ENCODE measurements at regions not wholly inside any gene's neighbourhood (a gene's known extent, or its start where the extent isn't known, plus 50 kb on each side); places are given as distances from the start of the nearest gene placed in this dataset.
A peak's percentile ranks its signal among the peaks of the same experiment; 100 is the strongest.

DNA sequence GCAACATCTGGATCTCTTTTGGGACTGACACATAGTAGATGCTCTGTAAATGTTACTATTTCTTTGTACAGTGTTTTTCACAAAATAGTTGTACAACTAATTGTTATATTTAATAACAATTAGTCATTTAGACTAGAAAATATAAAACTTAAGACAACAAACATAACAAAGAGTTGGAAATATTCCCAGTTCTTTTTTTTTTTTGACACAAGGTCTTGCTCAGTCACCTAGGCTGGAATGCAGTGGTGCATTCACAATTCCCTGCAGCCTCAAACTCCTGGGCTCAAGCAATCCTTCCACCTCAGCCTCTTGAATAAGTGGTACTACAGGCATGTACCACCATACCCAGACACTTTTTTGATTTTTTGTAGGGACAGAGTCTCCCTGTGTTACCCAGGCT is 105.8 kb downstream of the UTRN start:
- no peak overlapping the region for H3K27ac ChIP-seq (ENCODE audit: low read depth, low read length)
- H3K36me3 ChIP-seq (ENCODE audit: control insufficient read depth, insufficient read depth, low read length) = no peaks in the 10 kb centered on the region
- no peaks in the 10 kb centered on the region for H3K4me1 ChIP-seq (ENCODE audit: control insufficient read depth, insufficient read depth, low read length)
- no peaks in the 10 kb centered on the region for H3K27me3 ChIP-seq (ENCODE audit: control insufficient read depth, insufficient read depth, low read length)
- H3K4me3 ChIP-seq (ENCODE audit: low read depth, low read length) = no peak overlapping the region
- no peaks in the 10 kb centered on the region for H3K9me3 ChIP-seq (ENCODE audit: control insufficient read depth, insufficient read depth, low read length)
- no peak for DNase-seq (ENCODE audit: low read depth in 4 of 6, low spot score in 6 of 6)

DNA sequence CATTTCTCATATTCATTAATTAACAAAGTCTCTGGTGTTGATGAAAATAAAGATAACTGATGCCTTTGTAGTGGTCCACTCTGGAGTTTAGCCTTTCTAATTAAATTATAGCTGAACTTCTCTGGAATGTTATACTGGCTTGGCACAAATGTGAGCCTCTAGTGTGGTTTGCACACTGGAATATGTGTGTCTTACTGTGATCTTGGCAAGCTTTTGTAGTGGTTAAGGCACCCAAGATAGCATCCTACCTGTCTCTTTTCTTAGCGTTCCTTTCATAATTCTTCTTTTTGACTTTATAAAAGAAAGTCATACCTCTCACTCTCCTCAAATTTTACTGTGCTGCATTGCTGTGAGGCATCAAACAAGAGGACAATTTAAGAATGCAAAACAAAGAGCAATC is 107.4 kb downstream of the UTRN start:
- Histone ChIP-seq H3K9me3 (ENCODE audit: control insufficient read depth, insufficient read depth, low read length) (no peaks in the 10 kb centered on the region), H3K4me1 (ENCODE audit: control insufficient read depth, insufficient read depth, low read length) (no peaks in the 10 kb centered on the region), H3K4me3 (ENCODE audit: low read depth, low read length) (no peak overlapping the region), H3K27me3 (ENCODE audit: control insufficient read depth, insufficient read depth, low read length) (no peaks in the 10 kb centered on the region), H3K36me3 (ENCODE audit: control insufficient read depth, insufficient read depth, low read length) (no peaks in the 10 kb centered on the region), H3K27ac (ENCODE audit: low read depth, low read length) (no peak overlapping the region)
- WGBS (ENCODE audit: insufficient coverage) = 80% methylated on average over 1 of the region's 1 CpG
- no peak for DNase-seq (ENCODE audit: low read depth in 4 of 6, low spot score in 6 of 6)

DNA sequence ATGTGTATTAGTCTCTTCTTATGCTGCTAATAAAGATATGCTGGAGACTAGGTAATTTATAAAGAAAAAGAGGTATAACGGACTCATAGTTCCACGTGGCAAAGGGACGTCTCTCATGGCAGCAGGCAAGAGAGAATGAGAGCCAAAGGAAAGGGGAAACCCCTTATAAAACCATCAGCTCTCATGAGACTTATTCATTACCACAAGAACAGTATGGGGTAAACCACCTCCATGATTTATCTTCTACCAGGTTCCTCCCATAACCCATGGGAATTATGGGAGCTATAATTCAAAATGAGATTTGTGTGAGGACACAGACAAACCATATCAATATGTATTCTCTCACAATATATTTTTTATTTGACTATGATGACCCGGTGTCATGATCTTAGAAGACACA is 109.1 kb downstream of the UTRN start:
- no peak for DNase-seq (ENCODE audit: low read depth in 4 of 6, low spot score in 6 of 6)
- H3K4me1 ChIP-seq (ENCODE audit: control insufficient read depth, insufficient read depth, low read length) = no peaks in the 10 kb centered on the region
- no peaks in the 10 kb centered on the region for H3K36me3 ChIP-seq (ENCODE audit: control insufficient read depth, insufficient read depth, low read length)
- no peaks in the 10 kb centered on the region for H3K9me3 ChIP-seq (ENCODE audit: control insufficient read depth, insufficient read depth, low read length)
- no peaks in the 10 kb centered on the region for H3K27me3 ChIP-seq (ENCODE audit: control insufficient read depth, insufficient read depth, low read length)
- H3K27ac ChIP-seq (ENCODE audit: low read depth, low read length) = no peak overlapping the region
- no peak overlapping the region for H3K4me3 ChIP-seq (ENCODE audit: low read depth, low read length)
- no CpG with 5 or more reads among the region's 4 CpGs for WGBS (ENCODE audit: insufficient coverage)

DNA sequence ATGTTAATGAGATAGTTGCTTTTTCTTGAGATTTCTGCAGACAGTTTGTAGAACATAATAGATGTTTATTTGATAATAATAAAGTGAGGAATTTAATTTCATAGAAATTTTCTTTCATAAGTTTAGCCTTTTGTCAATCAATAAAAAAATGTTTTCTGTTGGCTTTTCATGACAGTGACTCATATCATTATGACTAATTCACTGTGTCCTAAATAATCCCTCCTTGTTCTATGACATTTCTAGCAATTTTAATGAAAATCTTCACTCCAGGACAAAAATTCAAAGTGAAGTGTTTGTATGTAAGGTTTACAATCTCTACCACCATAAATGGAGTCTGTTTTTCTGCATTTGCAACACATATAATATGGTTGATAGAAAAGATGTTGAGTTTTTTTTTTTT is 109.9 kb downstream of the UTRN start:
- H3K4me1 ChIP-seq (ENCODE audit: control insufficient read depth, insufficient read depth, low read length) = no peaks in the 10 kb centered on the region
- no peak overlapping the region for H3K27ac ChIP-seq (ENCODE audit: low read depth, low read length)
- DNase-seq (ENCODE audit: low read depth in 4 of 6, low spot score in 6 of 6) = no peak
- H3K9me3 ChIP-seq (ENCODE audit: control insufficient read depth, insufficient read depth, low read length) = no peaks in the 10 kb centered on the region
- H3K27me3 ChIP-seq (ENCODE audit: control insufficient read depth, insufficient read depth, low read length) = no peaks in the 10 kb centered on the region
- H3K36me3 ChIP-seq (ENCODE audit: control insufficient read depth, insufficient read depth, low read length) = no peaks in the 10 kb centered on the region
- no peak overlapping the region for H3K4me3 ChIP-seq (ENCODE audit: low read depth, low read length)

DNA sequence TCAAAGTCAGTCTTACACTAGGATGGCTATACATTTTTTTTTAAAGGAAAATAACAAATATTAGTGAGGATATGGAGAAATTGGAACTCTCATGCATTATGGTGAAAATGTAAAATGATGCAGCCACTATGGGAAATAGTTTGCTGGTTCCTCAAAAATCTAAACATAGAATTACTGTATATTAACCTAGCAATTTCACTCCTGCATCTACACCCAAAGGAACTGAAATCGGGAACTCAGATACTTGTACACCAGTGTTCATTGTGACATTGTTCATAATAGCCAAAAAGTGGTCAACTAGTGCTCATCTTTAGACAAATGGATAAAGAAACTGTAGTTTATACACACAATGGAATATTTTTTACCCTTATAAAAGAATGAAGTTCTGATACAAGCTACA is 110.7 kb downstream of the UTRN start:
- DNase-seq (ENCODE audit: low read depth in 4 of 6, low spot score in 6 of 6) = no peak

DNA sequence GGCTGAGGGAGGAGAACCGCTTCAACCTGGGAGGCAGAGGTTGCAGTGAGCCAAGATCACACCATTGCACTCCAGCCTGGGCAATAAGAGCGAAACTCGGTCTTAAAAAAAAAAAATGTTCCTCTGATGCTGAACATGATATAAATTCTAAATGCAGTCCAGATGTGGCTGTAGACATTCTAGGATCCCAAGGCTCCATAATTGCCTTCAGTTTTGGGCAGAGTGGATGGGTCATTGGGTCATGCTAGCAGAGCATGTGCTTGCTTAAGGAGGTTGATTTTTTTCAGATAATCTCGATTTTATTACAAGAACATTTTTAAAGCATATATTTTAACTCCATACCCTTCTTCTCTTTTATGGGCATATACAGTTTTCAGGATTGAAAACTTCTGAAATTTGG is 112.0 kb downstream of the UTRN start:
- 91% methylated on average over 1 of the region's 4 CpGs for WGBS (ENCODE audit: insufficient coverage)

More for the DNA sequence above, 110.7 kb downstream of the UTRN start:
- no peak overlapping the region for H3K27ac ChIP-seq (ENCODE audit: low read depth, low read length)
- H3K4me1 ChIP-seq (ENCODE audit: control insufficient read depth, insufficient read depth, low read length) = no peaks in the 10 kb centered on the region
- H3K9me3 ChIP-seq (ENCODE audit: control insufficient read depth, insufficient read depth, low read length) = no peaks in the 10 kb centered on the region
- H3K4me3 ChIP-seq (ENCODE audit: low read depth, low read length) = no peak overlapping the region
- H3K27me3 ChIP-seq (ENCODE audit: control insufficient read depth, insufficient read depth, low read length) = no peaks in the 10 kb centered on the region
- no peaks in the 10 kb centered on the region for H3K36me3 ChIP-seq (ENCODE audit: control insufficient read depth, insufficient read depth, low read length)
- WGBS (ENCODE audit: insufficient coverage) = no CpG with 5 or more reads among the region's 1 CpG

DNA sequence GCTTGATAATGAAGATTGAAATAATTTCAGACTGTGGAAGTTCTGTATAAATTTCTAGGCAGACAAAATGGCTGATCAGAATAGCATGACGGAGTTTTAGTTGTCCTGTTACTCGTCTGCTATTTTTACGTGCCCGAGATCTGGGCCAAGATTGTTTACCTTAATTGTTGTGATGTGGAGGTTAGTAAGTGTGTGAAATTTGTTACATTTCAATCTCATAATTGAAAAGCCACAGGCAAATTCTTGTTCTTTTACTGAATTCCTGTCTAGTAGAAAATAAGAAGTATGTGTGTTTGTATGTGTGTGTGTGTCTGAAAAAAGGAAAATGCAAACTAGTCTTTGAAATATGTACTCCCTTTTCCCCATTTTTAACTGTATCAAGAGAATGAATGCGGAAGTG is 115.2 kb downstream of the UTRN start:
- no peaks in the 10 kb centered on the region for H3K9me3 ChIP-seq (ENCODE audit: control insufficient read depth, insufficient read depth, low read length)
- no peaks in the 10 kb centered on the region for H3K27me3 ChIP-seq (ENCODE audit: control insufficient read depth, insufficient read depth, low read length)
- H3K36me3 ChIP-seq (ENCODE audit: control insufficient read depth, insufficient read depth, low read length) = no peaks in the 10 kb centered on the region
- no peak overlapping the region for H3K4me3 ChIP-seq (ENCODE audit: low read depth, low read length)
- no peak overlapping the region for H3K27ac ChIP-seq (ENCODE audit: low read depth, low read length)
- no peaks in the 10 kb centered on the region for H3K4me1 ChIP-seq (ENCODE audit: control insufficient read depth, insufficient read depth, low read length)
- DNase-seq (ENCODE audit: low read depth in 4 of 6, low spot score in 6 of 6) = no peak
- 84% methylated on average over 3 of the region's 5 CpGs for WGBS (ENCODE audit: insufficient coverage)

More for the DNA sequence above, 112.0 kb downstream of the UTRN start:
- Histone ChIP-seq H3K36me3 (ENCODE audit: control insufficient read depth, insufficient read depth, low read length) (no peaks in the 10 kb centered on the region), H3K9me3 (ENCODE audit: control insufficient read depth, insufficient read depth, low read length) (no peaks in the 10 kb centered on the region), H3K4me1 (ENCODE audit: control insufficient read depth, insufficient read depth, low read length) (no peaks in the 10 kb centered on the region), H3K27me3 (ENCODE audit: control insufficient read depth, insufficient read depth, low read length) (no peaks in the 10 kb centered on the region), H3K4me3 (ENCODE audit: low read depth, low read length) (no peak overlapping the region), H3K27ac (ENCODE audit: low read depth, low read length) (no peak overlapping the region)
- no peak for DNase-seq (ENCODE audit: low read depth in 4 of 6, low spot score in 6 of 6)

DNA sequence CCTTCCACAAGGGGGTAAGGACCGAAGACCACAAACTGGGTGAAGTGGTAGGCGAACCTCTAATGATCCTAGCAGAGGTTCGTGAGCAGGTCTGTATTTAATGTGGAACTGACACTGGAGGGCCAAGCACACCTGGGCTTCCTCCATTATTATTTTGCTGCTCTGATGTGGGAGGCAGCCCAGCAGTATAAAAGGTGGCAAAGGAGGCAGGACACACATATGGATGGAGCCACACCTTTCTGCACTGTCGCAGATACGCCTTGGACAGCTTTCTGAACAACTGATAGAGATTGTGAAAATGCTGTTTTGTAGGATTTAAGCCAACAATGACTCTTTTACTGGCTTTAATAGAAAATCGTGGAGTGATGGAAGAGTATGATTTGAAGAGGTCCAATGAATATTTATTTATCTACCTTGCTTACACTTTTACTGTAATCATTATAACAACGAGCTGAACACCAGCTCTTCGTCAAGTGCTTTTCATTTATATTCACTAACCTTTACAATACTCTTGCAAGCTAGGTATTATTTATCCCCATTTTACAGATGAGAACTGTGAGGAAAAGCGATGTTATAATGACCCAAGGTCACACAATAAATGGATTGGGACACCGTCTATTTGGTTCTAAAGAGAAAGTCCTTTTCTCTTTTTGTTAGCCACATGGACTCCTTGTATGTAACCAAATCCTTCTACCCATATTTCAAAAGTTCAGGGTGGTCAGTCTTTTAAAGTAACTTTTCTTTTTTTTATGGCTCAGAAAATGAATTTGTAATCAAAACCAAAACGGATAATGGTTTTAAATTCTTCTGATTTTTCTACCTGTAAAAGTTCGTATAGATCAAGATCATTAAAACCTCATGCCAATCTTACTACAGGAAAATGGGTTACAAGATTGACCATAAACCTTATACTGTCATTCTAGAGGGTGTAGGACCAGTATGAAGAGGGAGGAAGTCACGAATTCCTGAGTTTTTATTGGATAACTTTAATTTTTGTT is 116.9 kb downstream of the UTRN start:
- no peak for DNase-seq (ENCODE audit: low read depth in 4 of 6, low spot score in 6 of 6)
- WGBS (ENCODE audit: insufficient coverage) = 100% methylated on average over 5 of the region's 13 CpGs
- Histone ChIP-seq H3K9me3 (ENCODE audit: control insufficient read depth, insufficient read depth, low read length) (no peaks in the 10 kb centered on the region), H3K4me1 (ENCODE audit: control insufficient read depth, insufficient read depth, low read length) (no peaks in the 10 kb centered on the region), H3K27ac (ENCODE audit: low read depth, low read length) (no peak overlapping the region), H3K36me3 (ENCODE audit: control insufficient read depth, insufficient read depth, low read length) (no peaks in the 10 kb centered on the region), H3K27me3 (ENCODE audit: control insufficient read depth, insufficient read depth, low read length) (no peaks in the 10 kb centered on the region), H3K4me3 (ENCODE audit: low read depth, low read length) (no peak overlapping the region)

DNA sequence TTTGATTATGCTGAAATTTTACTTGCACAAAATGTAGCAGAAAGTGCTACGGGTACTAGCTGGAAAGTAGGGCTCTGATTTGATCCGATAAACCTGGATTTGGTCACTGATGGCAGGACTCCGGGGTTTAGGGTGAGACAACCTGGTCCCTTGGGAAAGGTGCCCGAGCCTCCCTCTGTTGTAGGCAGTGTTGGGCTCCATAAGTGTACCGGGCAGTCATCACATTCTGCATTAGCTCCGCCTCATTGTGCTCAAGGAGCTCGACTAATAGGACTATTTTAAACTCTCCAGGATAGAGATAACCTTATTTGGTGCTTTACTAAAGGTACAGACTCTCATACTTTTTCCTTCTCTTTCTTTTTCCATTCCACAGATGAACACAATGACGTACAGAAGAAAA is 117.6 kb downstream of the UTRN start:
- Histone ChIP-seq H3K4me1 (ENCODE audit: control insufficient read depth, insufficient read depth, low read length) (no peaks in the 10 kb centered on the region), H3K9me3 (ENCODE audit: control insufficient read depth, insufficient read depth, low read length) (no peaks in the 10 kb centered on the region), H3K27ac (ENCODE audit: low read depth, low read length) (no peak overlapping the region), H3K4me3 (ENCODE audit: low read depth, low read length) (no peak overlapping the region), H3K36me3 (ENCODE audit: control insufficient read depth, insufficient read depth, low read length) (no peaks in the 10 kb centered on the region), H3K27me3 (ENCODE audit: control insufficient read depth, insufficient read depth, low read length) (no peaks in the 10 kb centered on the region)
- 82% methylated on average over 4 of the region's 8 CpGs for WGBS (ENCODE audit: insufficient coverage)
- no peak for DNase-seq (ENCODE audit: low read depth in 4 of 6, low spot score in 6 of 6)

DNA sequence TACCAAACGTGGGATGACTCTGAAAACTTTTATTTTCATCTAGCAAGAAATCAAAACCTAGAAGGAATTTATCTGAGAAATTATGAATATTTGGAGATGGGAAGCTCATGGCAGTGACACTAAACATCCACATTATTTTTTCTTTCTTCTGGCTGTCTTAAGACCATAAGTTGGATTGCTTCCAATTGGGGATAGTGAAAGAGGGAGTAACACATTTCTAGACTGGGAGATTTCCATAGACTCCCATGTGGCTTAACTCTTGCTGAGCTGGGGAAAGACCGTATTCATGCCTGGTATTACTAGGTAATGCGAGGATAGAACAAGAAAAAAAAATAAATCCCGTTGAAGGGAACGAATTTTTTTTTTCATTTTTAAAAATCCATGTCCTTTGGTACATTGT is 120.0 kb downstream of the UTRN start:
- Histone ChIP-seq H3K4me1 (ENCODE audit: control insufficient read depth, insufficient read depth, low read length) (no peaks in the 10 kb centered on the region), H3K9me3 (ENCODE audit: control insufficient read depth, insufficient read depth, low read length) (no peaks in the 10 kb centered on the region), H3K36me3 (ENCODE audit: control insufficient read depth, insufficient read depth, low read length) (no peaks in the 10 kb centered on the region), H3K27me3 (ENCODE audit: control insufficient read depth, insufficient read depth, low read length) (no peaks in the 10 kb centered on the region), H3K27ac (ENCODE audit: low read depth, low read length) (no peak overlapping the region), H3K4me3 (ENCODE audit: low read depth, low read length) (no peak overlapping the region)
- DNase-seq (ENCODE audit: low read depth in 4 of 6, low spot score in 6 of 6) = peak in 1 of 6 donors; percentile 24
- no CpG with 5 or more reads among the region's 5 CpGs for WGBS (ENCODE audit: insufficient coverage)
